Brain microvascular endothelial cell (primary cell): ENCODE measurements at regions not wholly inside any gene's neighbourhood (a gene's known extent, or its start where the extent isn't known, plus 50 kb on each side); places are given as distances from the start of the nearest gene placed in this dataset.

Source experiments
- DNase-seq: peaks from one replicate; pipeline ENCODE4 v3.0.0-alpha.2; 2020
- H3K27ac ChIP-seq: fragments of 250-450 bp; sonication (Bioruptor Pico); 2 replicates; pipeline ENCODE4 v1.5.1; 2020; ENCODE audit warnings: mild to moderate bottlenecking, moderate library complexity
- H3K27me3 ChIP-seq: fragments of 250-450 bp; sonication (Bioruptor Pico); replicated peaks from 2 replicates; pipeline ENCODE4 v1.5.1; 2020; ENCODE audit warnings: mild to moderate bottlenecking
- H3K36me3 ChIP-seq: fragments of 250-450 bp; sonication (Bioruptor Pico); replicated peaks from 2 replicates; pipeline ENCODE4 v1.5.1; 2020; ENCODE audit warnings: mild to moderate bottlenecking
- H3K4me3 ChIP-seq: 2 replicates; pipeline ENCODE4 v1.5.1; 2011; ENCODE audit warnings: low read depth, mild to moderate bottlenecking, control low read depth, low read length, moderate library complexity
- in situ Hi-C: cut with HindIII; loops from 2 replicates; pipeline ENCODE4 v1.10.0; 2017; ENCODE audit warnings: low sequenced_read_pairs, low pct_ligation_motif_present
- TF ChIP-seq, protein P1 (sequence below): IDR thresholded peaks from 2 replicates; pipeline ENCODE4 v1.5.1; 2011; ENCODE audit warnings: low read depth, mild to moderate bottlenecking, moderate library complexity, low read length, control low read depth, inconsistent platforms; ENCODE audit errors: missing control alignments

GRCh38 chr11:95294701-95295100 lies 63.7 kb upstream of the SESN3 start:
- no peaks in the 10 kb centered on the region for H3K36me3 ChIP-seq
- TF ChIP-seq, protein P1, sequence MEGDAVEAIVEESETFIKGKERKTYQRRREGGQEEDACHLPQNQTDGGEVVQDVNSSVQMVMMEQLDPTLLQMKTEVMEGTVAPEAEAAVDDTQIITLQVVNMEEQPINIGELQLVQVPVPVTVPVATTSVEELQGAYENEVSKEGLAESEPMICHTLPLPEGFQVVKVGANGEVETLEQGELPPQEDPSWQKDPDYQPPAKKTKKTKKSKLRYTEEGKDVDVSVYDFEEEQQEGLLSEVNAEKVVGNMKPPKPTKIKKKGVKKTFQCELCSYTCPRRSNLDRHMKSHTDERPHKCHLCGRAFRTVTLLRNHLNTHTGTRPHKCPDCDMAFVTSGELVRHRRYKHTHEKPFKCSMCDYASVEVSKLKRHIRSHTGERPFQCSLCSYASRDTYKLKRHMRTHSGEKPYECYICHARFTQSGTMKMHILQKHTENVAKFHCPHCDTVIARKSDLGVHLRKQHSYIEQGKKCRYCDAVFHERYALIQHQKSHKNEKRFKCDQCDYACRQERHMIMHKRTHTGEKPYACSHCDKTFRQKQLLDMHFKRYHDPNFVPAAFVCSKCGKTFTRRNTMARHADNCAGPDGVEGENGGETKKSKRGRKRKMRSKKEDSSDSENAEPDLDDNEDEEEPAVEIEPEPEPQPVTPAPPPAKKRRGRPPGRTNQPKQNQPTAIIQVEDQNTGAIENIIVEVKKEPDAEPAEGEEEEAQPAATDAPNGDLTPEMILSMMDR, result no peak
- H3K27ac ChIP-seq, result no peak overlapping the region
- in situ Hi-C loops, result no loop called here
- DNase-seq, result no peak
- H3K27me3 ChIP-seq, result no peaks in the 10 kb centered on the region
- H3K4me3 ChIP-seq, result no peak overlapping the region

GRCh38 chr11:95293116-95293515 lies 62.1 kb upstream of the SESN3 start:
- H3K4me3 ChIP-seq, result no peak overlapping the region
- no peaks in the 10 kb centered on the region for H3K36me3 ChIP-seq
- DNase-seq, result no peak
- TF ChIP-seq, protein P1, result no peak
- H3K27ac ChIP-seq, result no peak overlapping the region
- in situ Hi-C loops, result no loop called here
- no peaks in the 10 kb centered on the region for H3K27me3 ChIP-seq

- in situ Hi-C loops, result no loop called here
- no peaks in the 10 kb centered on the region for H3K27me3 ChIP-seq
- no peak overlapping the region for H3K27ac ChIP-seq
- H3K36me3 ChIP-seq, result no peaks in the 10 kb centered on the region
- no peak for DNase-seq
- H3K4me3 ChIP-seq, result no peak overlapping the region
- TF ChIP-seq, protein P1, result no peak
These were observed 60.9 kb upstream of the SESN3 start for GRCh38 chr11:95291946-95292345.

- H3K27ac ChIP-seq, result no peak overlapping the region
- no peaks in the 10 kb centered on the region for H3K27me3 ChIP-seq
- no peak for DNase-seq
- H3K4me3 ChIP-seq, result no peak overlapping the region
- in situ Hi-C loops, result no loop called here
- no peaks in the 10 kb centered on the region for H3K36me3 ChIP-seq
- TF ChIP-seq, protein P1, result no peak
These were observed 58.5 kb upstream of the SESN3 start for GRCh38 chr11:95289378-95290101.

DNA sequence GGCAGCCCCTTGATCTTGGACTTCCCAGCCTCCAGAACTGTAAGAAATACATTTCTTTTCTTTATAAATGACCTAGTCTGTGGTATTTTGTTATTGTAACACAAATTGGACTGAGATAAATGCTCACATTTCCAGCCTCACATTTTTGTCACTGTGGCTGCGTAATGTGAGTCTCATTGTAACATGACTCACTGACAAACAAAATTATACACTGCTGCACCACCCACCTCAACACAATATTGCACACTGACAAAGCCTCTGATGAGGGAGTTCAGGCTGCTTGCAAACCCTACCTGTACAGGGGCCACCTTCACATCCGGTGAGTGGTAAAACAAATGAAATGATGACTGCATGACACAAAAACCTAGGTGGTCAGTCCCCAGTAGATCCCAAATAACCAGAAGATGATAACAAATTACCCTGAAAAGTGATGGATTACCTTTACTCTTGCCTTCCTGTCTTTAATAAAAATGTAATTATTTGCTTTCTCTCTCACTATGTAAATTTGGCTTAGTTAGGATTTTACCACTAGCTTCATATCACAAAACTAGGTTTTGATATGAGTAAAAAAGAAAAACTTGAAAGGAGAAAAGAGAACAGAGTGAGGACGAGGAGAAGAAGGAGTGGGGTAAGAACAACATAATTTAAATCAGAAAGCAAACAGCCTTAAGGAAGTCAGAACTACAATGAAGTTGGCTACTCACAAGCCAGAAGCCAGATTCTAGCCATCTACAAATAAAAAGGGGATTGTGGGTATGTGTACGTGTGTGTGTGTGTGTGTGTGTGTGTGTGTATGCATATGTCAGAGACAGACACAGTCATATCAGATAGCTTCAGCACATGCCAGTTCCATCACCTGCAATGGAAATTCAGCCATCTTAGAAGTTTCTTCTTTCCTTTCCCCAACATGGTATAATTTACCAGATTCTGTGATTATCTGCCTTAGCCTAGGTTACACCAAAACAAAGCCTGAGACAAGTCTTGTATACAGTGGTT lies 53.4 kb upstream of the SESN3 start:
- DNase-seq, result no peak
- Histone ChIP-seq H3K36me3 (no peaks in the 10 kb centered on the region), H3K27ac (no peak overlapping the region), H3K4me3 (no peak overlapping the region), H3K27me3 (no peaks in the 10 kb centered on the region)
- TF ChIP-seq, protein P1, result no peak
- in situ Hi-C loops, result no loop called here
